ENCODE measurements at regions not wholly inside any gene's neighbourhood (a gene's known extent, or its start where the extent isn't known, plus 50 kb on each side); places are given as distances from the start of the nearest gene placed in this dataset.

- H3K9me3 ChIP-seq (ENCODE audit: control insufficient read depth in 1 of 2, low read length in 2 of 2), result no peaks in the 10 kb centered on the region
- no peak for DNase-seq
- intact Hi-C loops (cut with micrococcal nuclease), result no loop called here
- ChIA-PET POLR2A (ENCODE audit: partially characterized antibody) (no interaction called here), CTCF (ENCODE audit: partially characterized antibody) (no interaction called here)
- no peak overlapping the region for H3K27ac ChIP-seq (ENCODE audit: low read depth, low read length)
- no peak overlapping the region for H3K4me3 ChIP-seq (ENCODE audit: low read length in 2 of 2)
- H3K4me3 Mint-ChIP-seq, result no peak overlapping the region
- H3K27ac Mint-ChIP-seq, result no peak overlapping the region
- no peaks in the 10 kb centered on the region for H3K36me3 ChIP-seq (ENCODE audit: insufficient read depth, low read length)
- H3K27me3 Mint-ChIP-seq, result peaks cover 10 to 12% of the 10 kb centered on the region in 2 donors
- no peaks in the 10 kb centered on the region for H3K4me1 ChIP-seq (ENCODE audit: insufficient read depth, low read length)
- H3K9me3 Mint-ChIP-seq, result no peaks in the 10 kb centered on the region
- no peaks in the 10 kb centered on the region for H3K36me3 Mint-ChIP-seq
- no peaks in the 10 kb centered on the region for H3K4me1 Mint-ChIP-seq
- H3K27me3 ChIP-seq (ENCODE audit: insufficient read depth, low read length), result no peaks in the 10 kb centered on the region
Measured at GRCh38 chr12:64931321-64931720, 106.9 kb downstream of the TBC1D30 start.

- H3K9me3 Mint-ChIP-seq, result no peaks in the 10 kb centered on the region
- Histone ChIP-seq H3K9me3 (ENCODE audit: control insufficient read depth in 1 of 2, low read length in 2 of 2) (no peaks in the 10 kb centered on the region), H3K4me1 (ENCODE audit: insufficient read depth, low read length) (no peaks in the 10 kb centered on the region), H3K36me3 (ENCODE audit: insufficient read depth, low read length) (no peaks in the 10 kb centered on the region), H3K27ac (ENCODE audit: low read depth, low read length) (no peak overlapping the region), H3K4me3 (ENCODE audit: low read length in 2 of 2) (no peak overlapping the region), H3K27me3 (ENCODE audit: insufficient read depth, low read length) (no peaks in the 10 kb centered on the region)
- intact Hi-C loops (cut with micrococcal nuclease), result no loop called here
- no peaks in the 10 kb centered on the region for H3K4me1 Mint-ChIP-seq
- POLR2A ChIA-PET (ENCODE audit: partially characterized antibody), result no interaction called here
- CTCF ChIA-PET (ENCODE audit: partially characterized antibody), result no interaction called here
- H3K4me3 Mint-ChIP-seq, result no peak overlapping the region
- peaks cover 9 to 12% of the 10 kb centered on the region in 2 donors for H3K27me3 Mint-ChIP-seq
- DNase-seq, result no peak
- no peak overlapping the region for H3K27ac Mint-ChIP-seq
- no peaks in the 10 kb centered on the region for H3K36me3 Mint-ChIP-seq
Measured at GRCh38 chr12:64931981-64932380, 107.5 kb downstream of the TBC1D30 start.

GRCh38 chr12:64933791-64934190 lies 109.3 kb downstream of the TBC1D30 start:
- CTCF ChIA-PET (ENCODE audit: partially characterized antibody), result no interaction called here

GRCh38 chr12:64937452-64937851 lies 113.0 kb downstream of the TBC1D30 start:
- no peaks in the 10 kb centered on the region for H3K9me3 Mint-ChIP-seq
- H3K4me3 Mint-ChIP-seq, result no peak overlapping the region
- no peak overlapping the region for H3K27ac Mint-ChIP-seq
- Histone ChIP-seq H3K27me3 (ENCODE audit: insufficient read depth, low read length) (no peaks in the 10 kb centered on the region), H3K27ac (ENCODE audit: low read depth, low read length) (no peak overlapping the region), H3K4me3 (ENCODE audit: low read length in 2 of 2) (no peak overlapping the region), H3K36me3 (ENCODE audit: insufficient read depth, low read length) (no peaks in the 10 kb centered on the region), H3K4me1 (ENCODE audit: insufficient read depth, low read length) (no peaks in the 10 kb centered on the region), H3K9me3 (ENCODE audit: control insufficient read depth in 1 of 2, low read length in 2 of 2) (no peaks in the 10 kb centered on the region)
- H3K4me1 Mint-ChIP-seq, result no peaks in the 10 kb centered on the region
- DNase-seq, result no peak
- intact Hi-C loops (cut with micrococcal nuclease), result no loop called here
- ChIA-PET CTCF (ENCODE audit: partially characterized antibody) (no interaction called here), POLR2A (ENCODE audit: partially characterized antibody) (no interaction called here)
- peaks cover 1 to 9% of the 10 kb centered on the region in 2 donors for H3K27me3 Mint-ChIP-seq
- H3K36me3 Mint-ChIP-seq, result no peaks in the 10 kb centered on the region

More at GRCh38 chr12:64933791-64934190, 109.3 kb downstream of the TBC1D30 start:
- no peaks in the 10 kb centered on the region for H3K4me1 ChIP-seq (ENCODE audit: insufficient read depth, low read length)
- Mint-ChIP-seq H3K4me1 (no peaks in the 10 kb centered on the region), H3K27me3 (peaks cover 9 to 10% of the 10 kb centered on the region in 2 donors), H3K36me3 (no peaks in the 10 kb centered on the region), H3K27ac (no peak overlapping the region), H3K9me3 (no peaks in the 10 kb centered on the region), H3K4me3 (no peak overlapping the region)
- H3K36me3 ChIP-seq (ENCODE audit: insufficient read depth, low read length), result no peaks in the 10 kb centered on the region
- H3K27me3 ChIP-seq (ENCODE audit: insufficient read depth, low read length), result no peaks in the 10 kb centered on the region
- POLR2A ChIA-PET (ENCODE audit: partially characterized antibody), result no interaction called here
- H3K4me3 ChIP-seq (ENCODE audit: low read length in 2 of 2), result no peak overlapping the region
- DNase-seq, result no peak
- intact Hi-C loops (cut with micrococcal nuclease), result no loop called here
- no peak overlapping the region for H3K27ac ChIP-seq (ENCODE audit: low read depth, low read length)
- no peaks in the 10 kb centered on the region for H3K9me3 ChIP-seq (ENCODE audit: control insufficient read depth in 1 of 2, low read length in 2 of 2)

GRCh38 chr12:64938179-64938578 lies 113.7 kb downstream of the TBC1D30 start:
- intact Hi-C loops (cut with micrococcal nuclease), result no loop called here
- DNase-seq, result no peak
- Histone ChIP-seq H3K36me3 (ENCODE audit: insufficient read depth, low read length) (no peaks in the 10 kb centered on the region), H3K27me3 (ENCODE audit: insufficient read depth, low read length) (no peaks in the 10 kb centered on the region), H3K9me3 (ENCODE audit: control insufficient read depth in 1 of 2, low read length in 2 of 2) (no peaks in the 10 kb centered on the region), H3K4me1 (ENCODE audit: insufficient read depth, low read length) (no peaks in the 10 kb centered on the region), H3K27ac (ENCODE audit: low read depth, low read length) (no peak overlapping the region), H3K4me3 (ENCODE audit: low read length in 2 of 2) (no peak overlapping the region)
- CTCF ChIA-PET (ENCODE audit: partially characterized antibody), result no interaction called here
- no peaks in the 10 kb centered on the region for H3K9me3 Mint-ChIP-seq
- no peaks in the 10 kb centered on the region for H3K4me1 Mint-ChIP-seq
- no peak overlapping the region for H3K27ac Mint-ChIP-seq
- H3K36me3 Mint-ChIP-seq, result no peaks in the 10 kb centered on the region
- H3K27me3 Mint-ChIP-seq, result peaks cover 1 to 7% of the 10 kb centered on the region in 2 donors
- H3K4me3 Mint-ChIP-seq, result no peak overlapping the region
- POLR2A ChIA-PET (ENCODE audit: partially characterized antibody), result no interaction called here

- Mint-ChIP-seq H3K27ac (no peak overlapping the region), H3K36me3 (no peaks in the 10 kb centered on the region), H3K27me3 (peaks cover 3 to 4% of the 10 kb centered on the region in 2 donors), H3K9me3 (no peaks in the 10 kb centered on the region), H3K4me3 (no peak overlapping the region), H3K4me1 (peaks cover 0 to 3% (median 0%) of the 10 kb centered on the region in 4 donors)
- no peaks in the 10 kb centered on the region for H3K9me3 ChIP-seq (ENCODE audit: control insufficient read depth in 1 of 2, low read length in 2 of 2)
- no peak overlapping the region for H3K4me3 ChIP-seq (ENCODE audit: low read length in 2 of 2)
- intact Hi-C loops (cut with micrococcal nuclease), result no loop called here
- no peaks in the 10 kb centered on the region for H3K4me1 ChIP-seq (ENCODE audit: insufficient read depth, low read length)
- DNase-seq, result no peak
- H3K36me3 ChIP-seq (ENCODE audit: insufficient read depth, low read length), result no peaks in the 10 kb centered on the region
- ChIA-PET POLR2A (ENCODE audit: partially characterized antibody) (no interaction called here), CTCF (ENCODE audit: partially characterized antibody) (no interaction called here)
- H3K27me3 ChIP-seq (ENCODE audit: insufficient read depth, low read length), result no peaks in the 10 kb centered on the region
- H3K27ac ChIP-seq (ENCODE audit: low read depth, low read length), result no peak overlapping the region
Measured at GRCh38 chr12:64943686-64944085, 119.2 kb downstream of the TBC1D30 start.

- ChIA-PET CTCF (ENCODE audit: partially characterized antibody) (no interaction called here), POLR2A (ENCODE audit: partially characterized antibody) (no interaction called here)
- Histone ChIP-seq H3K9me3 (ENCODE audit: control insufficient read depth in 1 of 2, low read length in 2 of 2) (no peaks in the 10 kb centered on the region), H3K27ac (ENCODE audit: low read depth, low read length) (no peak overlapping the region), H3K4me3 (ENCODE audit: low read length in 2 of 2) (no peak overlapping the region), H3K27me3 (ENCODE audit: insufficient read depth, low read length) (no peaks in the 10 kb centered on the region), H3K36me3 (ENCODE audit: insufficient read depth, low read length) (no peaks in the 10 kb centered on the region), H3K4me1 (ENCODE audit: insufficient read depth, low read length) (no peaks in the 10 kb centered on the region)
- peaks cover 4 to 5% of the 10 kb centered on the region in 2 donors for H3K27me3 Mint-ChIP-seq
- peaks cover 0 to 3% (median 0%) of the 10 kb centered on the region in 4 donors for H3K4me1 Mint-ChIP-seq
- no peaks in the 10 kb centered on the region for H3K9me3 Mint-ChIP-seq
- no peak for DNase-seq
- H3K4me3 Mint-ChIP-seq, result no peak overlapping the region
- intact Hi-C loops (cut with micrococcal nuclease), result no loop called here
- no peaks in the 10 kb centered on the region for H3K36me3 Mint-ChIP-seq
- no peak overlapping the region for H3K27ac Mint-ChIP-seq
Measured at GRCh38 chr12:64944966-64945365, 120.5 kb downstream of the TBC1D30 start.
